T-cell (primary cell): ENCODE measurements at regions not wholly inside any gene's neighbourhood (a gene's known extent, or its start where the extent isn't known, plus 50 kb on each side); places are given as distances from the start of the nearest gene placed in this dataset.
A peak's percentile ranks its signal among the peaks of the same experiment; 100 is the strongest.

ENCODE experiments used
- ATAC-seq, 4 experiments: fragments of 200-7000 bp in 3 of 4; fragments of 150-1000 bp in 1 of 4; cut with Tn5 transposase; replicated peaks in 1 of 4; 1 replicate in 3 of 4; 2 replicates in 1 of 4; pipeline ENCODE4 v1.10.0; 2021; ENCODE audit warnings: moderate library complexity in 3 of 4, mild to moderate bottlenecking in 2 of 4, moderate number of reproducible peaks in 1 of 4
- CTCF ChIA-PET, 2 donors: fragments of 300-600 bp; sonication (Branson Sonifier 250); formaldehyde crosslinking; loops; one replicate each; lab custom pipeline; 2022; ENCODE audit warnings: antibody characterized with exemption in 2 of 2; lab: Charles Lee
- POLR2A ChIA-PET, 2 donors: fragments of 300-600 bp; sonication (Branson Sonifier 250); formaldehyde crosslinking; loops; one replicate each; lab custom pipeline; 2022; ENCODE audit warnings: antibody characterized with exemption in 2 of 2; lab: Charles Lee
- DNase-seq, 35 experiments: peaks; one replicate each; pipeline versions ENCODE4 v3.0.0 to v3.0.0-alpha.2; 2013 to 2023
- H3K27ac ChIP-seq: one replicate; pipeline ENCODE4 v1.5.1; 2013; ENCODE audit warnings: low read length
- H3K27me3 ChIP-seq, 2 experiments: replicated peaks in 1 of 2; 1 replicate in 1 of 2; 2 replicates in 1 of 2; pipeline versions ENCODE4 v1.6.1 to v1.7.0; 2013; ENCODE audit warnings: low read length in 1 of 2, mixed read lengths in 1 of 2; ENCODE audit not compliant: control insufficient read depth in 2 of 2, insufficient read depth in 2 of 2; ENCODE audit errors: extremely low read depth in 1 of 2
- H3K36me3 ChIP-seq, 2 donors: 1 replicate in 1 of 2; 2 replicates in 1 of 2; pipeline versions ENCODE4 v1.6.1 to v1.7.0; 2013; ENCODE audit warnings: low read length in 1 of 2; ENCODE audit not compliant: control insufficient read depth in 2 of 2, insufficient read depth in 1 of 2; ENCODE audit errors: extremely low read depth in 1 of 2
- H3K4me1 ChIP-seq, 2 experiments: 1 replicate in 1 of 2; 2 replicates in 1 of 2; pipeline versions ENCODE4 v1.6.1 to v1.7.0; 2013; ENCODE audit warnings: low read length in 2 of 2, mixed read lengths in 1 of 2; ENCODE audit not compliant: insufficient read depth in 2 of 2, control insufficient read depth in 1 of 2; ENCODE audit errors: extremely low read depth in 1 of 2
- H3K4me3 ChIP-seq, 2 donors: 1 replicate in 1 of 2; 2 replicates in 1 of 2; pipeline versions ENCODE4 v1.5.1 to v1.7.0; 2013; ENCODE audit warnings: mild to moderate bottlenecking in 2 of 2, low read length in 1 of 2, moderate library complexity in 1 of 2; ENCODE audit not compliant: control insufficient read depth in 1 of 2; ENCODE audit errors: extremely low read depth in 1 of 2
- H3K9me3 ChIP-seq: 2 replicates; pipeline ENCODE4 v1.7.0; 2013
- H3K27ac Mint-ChIP-seq, 2 donors: one replicate each; pipeline ENCODE4 v1.8.0; 2020 to 2021; ENCODE audit warnings: mild to moderate bottlenecking in 2 of 2, mixed read lengths in 2 of 2
- H3K27me3 Mint-ChIP-seq, 2 donors: one replicate each; pipeline ENCODE4 v1.8.0; 2021 to 2022; ENCODE audit warnings: mixed read lengths in 2 of 2
- H3K36me3 Mint-ChIP-seq: one replicate; pipeline ENCODE4 v1.8.0; 2021; ENCODE audit warnings: mixed read lengths
- H3K4me1 Mint-ChIP-seq, 3 donors: one replicate each; pipeline ENCODE4 v1.8.0; 2020 to 2022; ENCODE audit warnings: mixed read lengths in 3 of 3, mild to moderate bottlenecking in 1 of 3
- H3K4me3 Mint-ChIP-seq, 3 donors: one replicate each; pipeline ENCODE4 v1.8.0; 2020 to 2022; ENCODE audit warnings: mild to moderate bottlenecking in 3 of 3, mixed read lengths in 3 of 3, moderate library complexity in 3 of 3
- H3K9me3 Mint-ChIP-seq, 3 donors: one replicate each; pipeline ENCODE4 v1.8.0; 2020 to 2022; ENCODE audit warnings: mixed read lengths in 3 of 3
- WGBS: methylation state at CpG from one replicate; pipeline ENCODE4 v1.1.5; 2013; ENCODE audit warnings: missing lambda C conversion rate; ENCODE audit not compliant: insufficient coverage; 5-methylcytosine and 5-hydroxymethylcytosine counted together

GRCh38 chr12:89880690-89881350 is 172.2 kb upstream of the ATP2B1 start:
- Mint-ChIP-seq H3K27me3 (no peaks in the 10 kb centered on the region), H3K27ac (peak overlapping the region; percentile 97 to 98), H3K9me3 (peaks cover 0 to 3% (median 0%) of the 10 kb centered on the region in 3 donors), H3K4me1 (peaks cover 54 to 65% (median 65%) of the 10 kb centered on the region in 3 donors), H3K4me3 (peak overlapping the region; percentile 47 to 71 (median 57)), H3K36me3 (peaks cover 3% of the 10 kb centered on the region)
- POLR2A ChIA-PET, result interaction anchor here in 1 of 2 donors (0.6 to 1.8 kb wide), 5 partner anchors 17 to 218 kb away, joined by 3 to 20 read pairs (median 4); partner anchors contain the start of gene ATP2B1
- Histone ChIP-seq H3K4me1 (peaks cover 17 to 37% of the 10 kb centered on the region in 2 experiments), H3K36me3 (no peaks in the 10 kb centered on the region), H3K9me3 (no peaks in the 10 kb centered on the region), H3K27me3 (no peaks in the 10 kb centered on the region), H3K4me3 (no peak overlapping the region), H3K27ac (peak overlapping the region; percentile 90)
- 10% methylated on average over 1 of the region's 4 CpGs for WGBS
- CTCF ChIA-PET, result interaction anchor here in 1 of 2 donors (1.1 to 1.5 kb wide), 2 partner anchors 15 to 70 kb away, joined by 3 to 6 read pairs; no protein-coding TSS in a partner anchor
- peak; percentile 97 to 100 (median 99) for ATAC-seq
- DNase-seq, result peak in 34 of 35 experiments; percentile 22 to 83 (median 58)

- Histone ChIP-seq H3K4me1 (peaks cover 17 to 37% of the 10 kb centered on the region in 2 experiments), H3K27ac (peak overlapping the region; percentile 90), H3K9me3 (no peaks in the 10 kb centered on the region), H3K4me3 (no peak overlapping the region), H3K27me3 (no peaks in the 10 kb centered on the region), H3K36me3 (no peaks in the 10 kb centered on the region)
- WGBS, result no CpG with 5 or more reads among the region's 1 CpG
- Mint-ChIP-seq H3K27me3 (no peaks in the 10 kb centered on the region), H3K4me1 (peaks cover 54 to 66% (median 65%) of the 10 kb centered on the region in 3 donors), H3K9me3 (peaks cover 0 to 3% (median 0%) of the 10 kb centered on the region in 3 donors), H3K27ac (peak overlapping the region; percentile 59 to 73), H3K36me3 (peaks cover 3% of the 10 kb centered on the region), H3K4me3 (no peak overlapping the region)
- DNase-seq (no peak), ATAC-seq (no peak)
- ChIA-PET CTCF (interaction anchor here in 1 of 2 donors (0.6 to 1.5 kb wide), 2 partner anchors 71 to 180 kb away, joined by 5 to 6 read pairs; no protein-coding TSS in a partner anchor), POLR2A (interaction anchor here in 1 of 2 donors (1.0 to 1.8 kb wide), 3 partner anchors 16 to 216 kb away, joined by 3 to 20 read pairs (median 11); partner anchors contain the start of gene ATP2B1)
These were observed 171.1 kb upstream of the ATP2B1 start for GRCh38 chr12:89879766-89880165.

GRCh38 chr12:89878950-89879349 is 170.3 kb upstream of the ATP2B1 start:
- Mint-ChIP-seq H3K27me3 (no peaks in the 10 kb centered on the region), H3K9me3 (peaks cover 0 to 3% (median 0%) of the 10 kb centered on the region in 3 donors), H3K4me1 (peaks cover 51 to 60% (median 59%) of the 10 kb centered on the region in 3 donors), H3K36me3 (peaks cover 3% of the 10 kb centered on the region), H3K4me3 (no peak overlapping the region), H3K27ac (peak overlapping the region; percentile 34 to 47)
- no CpG with 5 or more reads among the region's 2 CpGs for WGBS
- POLR2A ChIA-PET, result no interaction called here
- ATAC-seq (no peak), DNase-seq (no peak)
- CTCF ChIA-PET, result interaction anchor here in 1 of 2 donors (0.6 kb wide), 1 partner anchor 179 kb away, joined by 5 read pairs; no protein-coding TSS in a partner anchor
- Histone ChIP-seq H3K36me3 (no peaks in the 10 kb centered on the region), H3K4me3 (no peak overlapping the region), H3K9me3 (no peaks in the 10 kb centered on the region), H3K27ac (peak overlapping the region; percentile 34), H3K27me3 (no peaks in the 10 kb centered on the region), H3K4me1 (peaks cover 17 to 37% of the 10 kb centered on the region in 2 experiments)

GRCh38 chr12:89878327-89878726 is 169.7 kb upstream of the ATP2B1 start:
- Mint-ChIP-seq H3K4me3 (no peak overlapping the region), H3K27me3 (no peaks in the 10 kb centered on the region), H3K9me3 (peaks cover 0 to 3% (median 0%) of the 10 kb centered on the region in 3 donors), H3K27ac (peak overlapping the region; percentile 35 to 74), H3K36me3 (peaks cover 1% of the 10 kb centered on the region), H3K4me1 (peaks cover 46 to 54% (median 53%) of the 10 kb centered on the region in 3 donors)
- no peak for DNase-seq
- CTCF ChIA-PET, result no interaction called here
- Histone ChIP-seq H3K36me3 (no peaks in the 10 kb centered on the region), H3K27ac (no peak overlapping the region), H3K4me3 (no peak overlapping the region), H3K9me3 (no peaks in the 10 kb centered on the region), H3K27me3 (no peaks in the 10 kb centered on the region), H3K4me1 (peaks cover 17 to 37% of the 10 kb centered on the region in 2 experiments)
- no peak for ATAC-seq
- WGBS, result 90% methylated on average over 2 of the region's 6 CpGs
- POLR2A ChIA-PET, result no interaction called here

GRCh38 chr12:89877671-89878070 is 169.0 kb upstream of the ATP2B1 start:
- H3K4me1 ChIP-seq, result peaks cover 17 to 37% of the 10 kb centered on the region in 2 experiments
- no peaks in the 10 kb centered on the region for H3K27me3 Mint-ChIP-seq
- H3K27me3 ChIP-seq, result no peaks in the 10 kb centered on the region
- ChIA-PET POLR2A (no interaction called here), CTCF (no interaction called here)
- H3K4me3 ChIP-seq, result no peak overlapping the region
- H3K27ac Mint-ChIP-seq, result no peak overlapping the region
- H3K36me3 ChIP-seq, result no peaks in the 10 kb centered on the region
- H3K9me3 ChIP-seq, result no peaks in the 10 kb centered on the region
- WGBS, result no CpG with 5 or more reads among the region's 3 CpGs
- peaks cover 40 to 50% (median 48%) of the 10 kb centered on the region in 3 donors for H3K4me1 Mint-ChIP-seq
- peaks cover 0 to 3% (median 0%) of the 10 kb centered on the region in 3 donors for H3K9me3 Mint-ChIP-seq
- no peak overlapping the region for H3K4me3 Mint-ChIP-seq
- DNase-seq (no peak), ATAC-seq (no peak)
- no peaks in the 10 kb centered on the region for H3K36me3 Mint-ChIP-seq
- H3K27ac ChIP-seq, result no peak overlapping the region

- no peaks in the 10 kb centered on the region for H3K27me3 ChIP-seq
- no peak for ATAC-seq
These were observed 168.5 kb upstream of the ATP2B1 start for GRCh38 chr12:89877136-89877535.

More at GRCh38 chr12:89877136-89877535, 168.5 kb upstream of the ATP2B1 start:
- Mint-ChIP-seq H3K36me3 (no peaks in the 10 kb centered on the region), H3K9me3 (peaks cover 0 to 9% (median 3%) of the 10 kb centered on the region in 3 donors), H3K4me1 (peaks cover 37 to 45% (median 43%) of the 10 kb centered on the region in 3 donors), H3K27me3 (no peaks in the 10 kb centered on the region), H3K27ac (no peak overlapping the region), H3K4me3 (no peak overlapping the region)
- DNase-seq, result no peak
- ChIA-PET POLR2A (interaction anchor here in 1 of 2 donors (0.7 kb wide), 1 partner anchor 51 kb away, joined by 3 read pairs; no protein-coding TSS in a partner anchor), CTCF (no interaction called here)
- H3K27ac ChIP-seq, result no peak overlapping the region
- no peaks in the 10 kb centered on the region for H3K36me3 ChIP-seq
- H3K9me3 ChIP-seq, result no peaks in the 10 kb centered on the region
- no peak overlapping the region for H3K4me3 ChIP-seq
- H3K4me1 ChIP-seq, result peaks cover 16 to 35% of the 10 kb centered on the region in 2 experiments
- WGBS, result no CpG with 5 or more reads among the region's 3 CpGs
